H1 (cell line): ENCODE measurements at regions not wholly inside any gene's neighbourhood (a gene's known extent, or its start where the extent isn't known, plus 50 kb on each side); places are given as distances from the start of the nearest gene placed in this dataset.

Experiments
- CTCF ChIA-PET: fragments of 300-600 bp; sonication (Branson Sonifier 250); formaldehyde crosslinking; loops from one replicate; lab custom pipeline; 2021; ENCODE audit not compliant: partially characterized antibody; lab: Charles Lee
- POLR2A ChIA-PET: fragments of 300-600 bp; sonication (Branson Sonifier 250); formaldehyde crosslinking; loops from one replicate; lab custom pipeline; 2021; ENCODE audit warnings: inconsistent platforms; ENCODE audit not compliant: partially characterized antibody; lab: Charles Lee
- DNase-seq, 2 experiments: peaks; one replicate each; pipeline versions ENCODE4 v3.0.0 to v3.0.0-alpha.2; 2010 to 2022; ENCODE audit warnings: low spot score in 2 of 2, low read depth in 1 of 2, mixed read lengths in 1 of 2
- FAIRE-seq: peaks from 2 replicates; lab custom pipeline; 2011; peaks lifted over from hg19 to GRCh38; lab: Jason Lieb, UNC
- H2AFZ ChIP-seq: 2 replicates; pipeline ENCODE4 v1.8.1; 2012; ENCODE audit warnings: low read length, inconsistent platforms
- H2AK5ac ChIP-seq: 2 replicates; pipeline ENCODE4 v1.6.1; 2013; ENCODE audit warnings: low read depth, low read length
- H2BK120ac ChIP-seq: replicated peaks from 2 replicates; pipeline ENCODE3; 2013; ENCODE audit warnings: low read depth, low read length, inconsistent platforms
- H2BK12ac ChIP-seq: 2 replicates; pipeline ENCODE4 v1.6.1; 2013; ENCODE audit warnings: low read depth, low read length
- H2BK15ac ChIP-seq: 2 replicates; pipeline ENCODE4 v1.6.1; 2013; ENCODE audit warnings: low read length
- H2BK20ac ChIP-seq: 2 replicates; pipeline ENCODE4 v1.6.1; 2013; ENCODE audit warnings: low read length
- H2BK5ac ChIP-seq: 2 replicates; pipeline ENCODE4 v1.6.1; 2013; ENCODE audit warnings: low read depth, low read length
- H3K14ac ChIP-seq: 2 replicates; pipeline ENCODE4 v1.6.1; 2013; ENCODE audit warnings: inconsistent platforms; ENCODE audit not compliant: insufficient read length
- H3K18ac ChIP-seq: 2 replicates; pipeline ENCODE4 v1.6.1; 2013; ENCODE audit warnings: low read length; ENCODE audit errors: extremely low read depth
- H3K23ac ChIP-seq: 2 replicates; pipeline ENCODE4 v1.6.1; 2013; ENCODE audit warnings: inconsistent platforms; ENCODE audit not compliant: insufficient read length
- H3K23me2 ChIP-seq: 2 replicates; pipeline ENCODE4 v1.6.1; 2013; ENCODE audit warnings: low read depth, low read length
- H3K27ac ChIP-seq: 2 replicates; pipeline ENCODE4 v1.6.1; 2011; ENCODE audit warnings: low read depth, low read length, inconsistent platforms
- H3K27me3 ChIP-seq, 4 experiments: replicated peaks in 1 of 4; 1 replicate in 1 of 4; 2 replicates in 3 of 4; pipeline versions ENCODE4 v1.6.1 to v1.8.1; 2011 to 2013; ENCODE audit warnings: low read length in 3 of 4, mild to moderate bottlenecking in 3 of 4, inconsistent platforms in 2 of 4, mixed read lengths in 2 of 4, moderate library complexity in 1 of 4; ENCODE audit not compliant: control insufficient read depth in 3 of 4, insufficient read depth in 3 of 4; ENCODE audit errors: extremely low read depth in 1 of 4
- H3K36me3 ChIP-seq, 4 experiments: 2 replicates each; pipeline versions ENCODE4 v1.6.1 to v1.8.1; 2011 to 2013; ENCODE audit warnings: mild to moderate bottlenecking in 4 of 4, low read length in 3 of 4, moderate library complexity in 2 of 4, control low read depth in 1 of 4, inconsistent platforms in 1 of 4; ENCODE audit not compliant: insufficient read depth in 4 of 4, control insufficient read depth in 2 of 4
- H3K4ac ChIP-seq: replicated peaks from 2 replicates; pipeline ENCODE3; 2013; ENCODE audit warnings: low read length, low read depth, mixed read lengths, inconsistent platforms; ENCODE audit not compliant: insufficient read length
- H3K4me1 ChIP-seq, 4 experiments: replicated peaks in 1 of 4; 1 replicate in 1 of 4; 2 replicates in 3 of 4; pipeline versions ENCODE4 v1.6.1 to v1.8.1; 2011 to 2013; ENCODE audit warnings: low read length in 3 of 4, inconsistent platforms in 2 of 4, mixed read lengths in 1 of 4; ENCODE audit not compliant: insufficient read depth in 4 of 4, control insufficient read depth in 3 of 4
- H3K4me2 ChIP-seq, 2 experiments: 2 replicates each; pipeline versions ENCODE4 v1.6.1 to v1.8.1; 2011 to 2013; ENCODE audit warnings: low read depth in 2 of 2, low read length in 2 of 2, control low read depth in 1 of 2, inconsistent platforms in 1 of 2, mild to moderate bottlenecking in 1 of 2; ENCODE audit not compliant: insufficient read depth in 1 of 2
- H3K4me3 ChIP-seq, 4 experiments: fragments of 200-600, 300-600 bp in 1 of 4; sonication (generic), shearing (Covaris generic), sonication (Bioruptor Twin) in 1 of 4; 2 replicates each; pipeline versions ENCODE4 v1.5.1 to v1.8.1; 2011 to 2016; ENCODE audit warnings: low read length in 4 of 4, low read depth in 3 of 4, control low read depth in 2 of 4, inconsistent platforms in 2 of 4, mild to moderate bottlenecking in 2 of 4, mixed read lengths in 1 of 4, moderate library complexity in 1 of 4; ENCODE audit not compliant: insufficient read depth in 2 of 4; ENCODE audit errors: extremely low read depth in 1 of 4
- H3K56ac ChIP-seq: replicated peaks from 2 replicates; pipeline ENCODE3; 2013; ENCODE audit warnings: low read depth, mild to moderate bottlenecking, mixed read lengths, low read length, inconsistent platforms; ENCODE audit not compliant: insufficient read length
- H3K79me1 ChIP-seq: 2 replicates; pipeline ENCODE4 v1.6.1; 2013; ENCODE audit warnings: low read depth, low read length, control low read depth
- H3K79me2 ChIP-seq, 2 experiments: 2 replicates each; pipeline versions ENCODE4 v1.6.1 to v1.8.1; 2012 to 2013; ENCODE audit warnings: low read length in 2 of 2, mild to moderate bottlenecking in 2 of 2, inconsistent platforms in 1 of 2; ENCODE audit not compliant: insufficient read depth in 2 of 2, control insufficient read depth in 1 of 2
- H3K9ac ChIP-seq, 4 experiments: replicated peaks in 1 of 4; 1 replicate in 1 of 4; 2 replicates in 3 of 4; pipeline versions ENCODE4 v1.6.1 to v1.8.1; 2011 to 2013; ENCODE audit warnings: low read depth in 3 of 4, low read length in 3 of 4, control low read depth in 2 of 4, mild to moderate bottlenecking in 2 of 4, moderate library complexity in 2 of 4, inconsistent platforms in 1 of 4; ENCODE audit errors: extremely low read depth in 1 of 4
- H3K9me3 ChIP-seq, 2 experiments: 2 replicates each; pipeline versions ENCODE4 v1.6.1 to v1.8.1; 2012 to 2013; ENCODE audit warnings: mild to moderate bottlenecking in 2 of 2, moderate library complexity in 2 of 2, control low read depth in 1 of 2, inconsistent platforms in 1 of 2, low read depth in 1 of 2, low read length in 1 of 2, mixed read lengths in 1 of 2; ENCODE audit not compliant: insufficient read depth in 2 of 2
- H4K20me1 ChIP-seq, 2 experiments: replicated peaks in 1 of 2; 2 replicates each; pipeline versions ENCODE3 to v1.8.1; 2011 to 2013; ENCODE audit warnings: inconsistent platforms in 2 of 2, low read length in 2 of 2, mild to moderate bottlenecking in 1 of 2; ENCODE audit not compliant: insufficient read depth in 2 of 2, control insufficient read depth in 1 of 2
- H4K5ac ChIP-seq: 2 replicates; pipeline ENCODE4 v1.6.1; 2013; ENCODE audit warnings: low read length, low read depth, mixed read lengths, inconsistent platforms; ENCODE audit not compliant: insufficient read length
- H4K8ac ChIP-seq: 2 replicates; pipeline ENCODE4 v1.8.0; 2013; ENCODE audit warnings: mild to moderate bottlenecking, moderate library complexity, low read length, inconsistent platforms; ENCODE audit not compliant: insufficient read depth; ENCODE audit errors: extremely low read depth
- H4K91ac ChIP-seq: replicated peaks from 2 replicates; pipeline ENCODE3; 2013; ENCODE audit warnings: low read length, mixed read lengths, inconsistent platforms; ENCODE audit not compliant: insufficient read length
- EGR1 ChIP-seq: IDR thresholded peaks from 2 replicates; pipeline ENCODE4 v1.6.1; 2011; ENCODE audit warnings: low read depth, low read length, borderline replicate concordance
- HDAC6 ChIP-seq: IDR thresholded peaks from one replicate; pipeline ENCODE4 v1.7.1; 2012; ENCODE audit warnings: low read depth, mild to moderate bottlenecking, inconsistent platforms, low read length, moderate library complexity
- RNF2 ChIP-seq: fragments of 200-900, 300-1000 bp; sonication (generic); IDR thresholded peaks from 2 replicates; pipeline ENCODE4 v1.7.1; 2016; ENCODE audit warnings: borderline replicate concordance, low read depth, mild to moderate bottlenecking, antibody characterized with exemption, low read length; ENCODE audit not compliant: poor library complexity, severe bottlenecking; ENCODE audit errors: missing control alignments
- TEAD4 ChIP-seq: IDR thresholded peaks from 2 replicates; pipeline ENCODE4 v1.6.1; 2012; ENCODE audit warnings: low read depth, low read length, inconsistent platforms, mixed read lengths
- WGBS, 2 experiments: shearing (Covaris generic) in 1 of 2; methylation state at CpG; one replicate each; pipeline versions ENCODE4 v1.1.6 to v1.1.7; 2013 to 2015; ENCODE audit warnings: low lambda C conversion rate in 2 of 2, mixed read lengths in 2 of 2, inconsistent platforms in 1 of 2, low coverage in 1 of 2, missing lambda C conversion rate in 1 of 2; ENCODE audit not compliant: insufficient replicate concordance in 2 of 2, insufficient coverage in 1 of 2, insufficient read length in 1 of 2; ENCODE audit errors: extremely low coverage in 1 of 2, missing lambda C conversion rate in 1 of 2; 5-methylcytosine and 5-hydroxymethylcytosine counted together

DNA sequence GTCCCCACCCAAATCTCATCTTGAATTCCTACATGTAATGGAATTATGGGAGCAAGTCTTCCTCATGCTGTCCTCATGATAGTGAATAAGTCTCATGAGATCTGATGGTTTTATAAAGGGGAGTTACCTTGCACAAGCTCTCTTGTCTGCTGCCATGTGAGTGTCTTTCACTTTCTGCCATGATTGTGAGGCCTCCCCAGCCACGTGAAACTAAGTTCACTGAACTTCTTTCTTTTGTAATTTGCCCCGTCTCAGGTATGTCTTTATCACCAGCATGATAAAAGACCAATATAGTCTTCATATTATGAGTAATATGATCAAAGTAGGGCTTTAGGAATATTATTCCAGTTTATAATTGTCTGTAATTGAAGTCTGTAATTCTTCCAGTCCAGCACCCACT is 86.3 kb upstream of the ANO5 start:
- Histone ChIP-seq H2BK12ac (no peak overlapping the region), H3K14ac (no peak overlapping the region), H3K27me3 (no peaks in the 10 kb centered on the region), H4K91ac (no peak overlapping the region), H4K20me1 (no peaks in the 10 kb centered on the region), H3K4me2 (no peak overlapping the region), H2AFZ (no peak overlapping the region), H3K9ac (no peak overlapping the region), H3K27ac (no peak overlapping the region), H3K4me3 (no peak overlapping the region), H3K4ac (no peak overlapping the region), H3K36me3 (no peaks in the 10 kb centered on the region), H3K4me1 (no peaks in the 10 kb centered on the region), H3K9me3 (no peaks in the 10 kb centered on the region), H2BK120ac (no peak overlapping the region), H2AK5ac (no peak overlapping the region), H3K79me2 (no peaks in the 10 kb centered on the region), H4K8ac (no peak overlapping the region), H4K5ac (no peak overlapping the region), H2BK5ac (no peak overlapping the region), H3K18ac (no peak overlapping the region), H3K56ac (no peak overlapping the region), H3K23ac (no peak overlapping the region), H3K23me2 (no peaks in the 10 kb centered on the region), H2BK15ac (no peak overlapping the region), H2BK20ac (no peak overlapping the region), H3K79me1 (no peaks in the 10 kb centered on the region)
- WGBS, 2 experiments = 81% methylated on average over 2 of the region's 2 CpGs; no CpG with 5 or more reads in 1 of the 2 experiments
- POLR2A ChIA-PET = no interaction called here
- FAIRE-seq = no peak
- CTCF ChIA-PET = interaction anchor here (2.0 kb wide), 1 partner anchor 24 kb away, joined by 6 read pairs; no protein-coding TSS in a partner anchor
- DNase-seq = no peak
- no peak for TF ChIP-seq RNF2
- TF ChIP-seq TEAD4 = no peak
- TF ChIP-seq EGR1 = no peak
- TF ChIP-seq HDAC6 = no peak
